T-cell (primary cell): ENCODE measurements at regions not wholly inside any gene's neighbourhood (a gene's known extent, or its start where the extent isn't known, plus 50 kb on each side); places are given as distances from the start of the nearest gene placed in this dataset.
"Not testable (repeated sequence)": the region's sequence is repeated elsewhere in the genome, so short reads cannot be mapped to it uniquely, and the experiment has no call there.

ENCODE experiments used
- ATAC-seq, 4 experiments: fragments of 200-7000 bp in 3 of 4; fragments of 150-1000 bp in 1 of 4; cut with Tn5 transposase; replicated peaks in 1 of 4; 1 replicate in 3 of 4; 2 replicates in 1 of 4; pipeline ENCODE4 v1.10.0; 2021; ENCODE audit warnings: moderate library complexity in 3 of 4, mild to moderate bottlenecking in 2 of 4, moderate number of reproducible peaks in 1 of 4
- CTCF ChIA-PET, 2 donors: fragments of 300-600 bp; sonication (Branson Sonifier 250); formaldehyde crosslinking; loops; one replicate each; lab custom pipeline; 2022; ENCODE audit warnings: antibody characterized with exemption in 2 of 2; lab: Charles Lee
- POLR2A ChIA-PET, 2 donors: fragments of 300-600 bp; sonication (Branson Sonifier 250); formaldehyde crosslinking; loops; one replicate each; lab custom pipeline; 2022; ENCODE audit warnings: antibody characterized with exemption in 2 of 2; lab: Charles Lee
- DNase-seq, 35 experiments: peaks; one replicate each; pipeline versions ENCODE4 v3.0.0 to v3.0.0-alpha.2; 2013 to 2023
- H3K27ac ChIP-seq: one replicate; pipeline ENCODE4 v1.5.1; 2013; ENCODE audit warnings: low read length
- H3K27me3 ChIP-seq, 2 experiments: replicated peaks in 1 of 2; 1 replicate in 1 of 2; 2 replicates in 1 of 2; pipeline versions ENCODE4 v1.6.1 to v1.7.0; 2013; ENCODE audit warnings: low read length in 1 of 2, mixed read lengths in 1 of 2; ENCODE audit not compliant: control insufficient read depth in 2 of 2, insufficient read depth in 2 of 2; ENCODE audit errors: extremely low read depth in 1 of 2
- H3K36me3 ChIP-seq, 2 donors: 1 replicate in 1 of 2; 2 replicates in 1 of 2; pipeline versions ENCODE4 v1.6.1 to v1.7.0; 2013; ENCODE audit warnings: low read length in 1 of 2; ENCODE audit not compliant: control insufficient read depth in 2 of 2, insufficient read depth in 1 of 2; ENCODE audit errors: extremely low read depth in 1 of 2
- H3K4me1 ChIP-seq, 2 experiments: 1 replicate in 1 of 2; 2 replicates in 1 of 2; pipeline versions ENCODE4 v1.6.1 to v1.7.0; 2013; ENCODE audit warnings: low read length in 2 of 2, mixed read lengths in 1 of 2; ENCODE audit not compliant: insufficient read depth in 2 of 2, control insufficient read depth in 1 of 2; ENCODE audit errors: extremely low read depth in 1 of 2
- H3K4me3 ChIP-seq, 2 donors: 1 replicate in 1 of 2; 2 replicates in 1 of 2; pipeline versions ENCODE4 v1.5.1 to v1.7.0; 2013; ENCODE audit warnings: mild to moderate bottlenecking in 2 of 2, low read length in 1 of 2, moderate library complexity in 1 of 2; ENCODE audit not compliant: control insufficient read depth in 1 of 2; ENCODE audit errors: extremely low read depth in 1 of 2
- H3K9me3 ChIP-seq: 2 replicates; pipeline ENCODE4 v1.7.0; 2013
- H3K27ac Mint-ChIP-seq, 2 donors: one replicate each; pipeline ENCODE4 v1.8.0; 2020 to 2021; ENCODE audit warnings: mild to moderate bottlenecking in 2 of 2, mixed read lengths in 2 of 2
- H3K27me3 Mint-ChIP-seq, 2 donors: one replicate each; pipeline ENCODE4 v1.8.0; 2021 to 2022; ENCODE audit warnings: mixed read lengths in 2 of 2
- H3K36me3 Mint-ChIP-seq: one replicate; pipeline ENCODE4 v1.8.0; 2021; ENCODE audit warnings: mixed read lengths
- H3K4me1 Mint-ChIP-seq, 3 donors: one replicate each; pipeline ENCODE4 v1.8.0; 2020 to 2022; ENCODE audit warnings: mixed read lengths in 3 of 3, mild to moderate bottlenecking in 1 of 3
- H3K4me3 Mint-ChIP-seq, 3 donors: one replicate each; pipeline ENCODE4 v1.8.0; 2020 to 2022; ENCODE audit warnings: mild to moderate bottlenecking in 3 of 3, mixed read lengths in 3 of 3, moderate library complexity in 3 of 3
- H3K9me3 Mint-ChIP-seq, 3 donors: one replicate each; pipeline ENCODE4 v1.8.0; 2020 to 2022; ENCODE audit warnings: mixed read lengths in 3 of 3
- WGBS: methylation state at CpG from one replicate; pipeline ENCODE4 v1.1.5; 2013; ENCODE audit warnings: missing lambda C conversion rate; ENCODE audit not compliant: insufficient coverage; 5-methylcytosine and 5-hydroxymethylcytosine counted together

DNA sequence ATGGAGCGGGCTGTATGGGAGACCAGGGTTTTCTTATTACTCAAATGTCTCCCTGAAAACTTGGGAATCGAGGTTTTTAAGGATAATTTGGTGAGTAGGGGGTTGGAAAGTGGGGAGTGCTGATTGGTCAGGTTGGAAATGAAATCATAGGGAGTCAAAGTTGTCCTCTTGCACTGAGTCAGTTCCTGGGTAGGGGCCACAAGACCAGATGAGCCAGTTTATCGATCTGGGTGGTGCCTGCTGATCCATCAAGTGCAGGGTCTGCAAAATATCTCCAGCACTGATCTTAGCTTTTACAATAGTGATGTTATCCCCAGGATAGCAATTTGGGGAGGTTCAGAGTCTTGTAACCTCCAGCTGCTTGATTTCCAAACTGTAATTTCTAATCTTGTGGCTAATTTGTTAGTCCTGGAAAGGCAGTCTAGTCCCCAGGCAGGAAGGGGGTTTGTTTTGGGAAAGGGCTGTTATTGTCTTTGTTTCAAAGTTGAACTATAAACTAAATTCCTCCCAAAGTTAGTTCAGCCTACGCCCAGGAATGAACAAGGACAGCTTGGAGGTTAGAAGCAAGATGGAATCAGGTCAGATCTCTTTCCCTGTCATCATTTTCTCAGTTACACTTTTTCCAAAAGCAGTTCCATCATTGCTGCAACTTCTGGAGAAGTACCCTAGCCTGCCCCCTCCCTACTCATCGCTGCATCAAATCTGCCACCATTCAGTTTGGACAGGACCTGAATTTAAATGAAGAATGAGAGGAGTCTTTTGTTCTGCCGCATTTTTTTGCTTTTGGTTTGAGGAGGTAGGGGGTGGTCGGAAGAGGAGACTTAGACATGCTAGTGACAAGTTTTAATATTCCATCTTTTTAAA lies 236.4 kb upstream of the GALNT17 start:
- H3K27ac Mint-ChIP-seq, POLR2A ChIA-PET, ATAC-seq, H3K9me3 ChIP-seq, H3K27me3 Mint-ChIP-seq, H3K4me1 Mint-ChIP-seq, H3K27me3 ChIP-seq, CTCF ChIA-PET, H3K4me3 ChIP-seq, H3K27ac ChIP-seq, H3K36me3 Mint-ChIP-seq, H3K36me3 ChIP-seq, DNase-seq, H3K4me3 Mint-ChIP-seq, H3K4me1 ChIP-seq: not testable (repeated sequence)
- peaks cover 4 to 18% (median 9%) of the 10 kb centered on the region in 3 donors for H3K9me3 Mint-ChIP-seq
- 49% methylated on average over 2 of the region's 7 CpGs for WGBS

GRCh38 chr7:70907259-70908247 lies 224.4 kb upstream of the GALNT17 start:
- no peaks in the 10 kb centered on the region for H3K27me3 ChIP-seq
- peaks cover 6 to 22% (median 14%) of the 10 kb centered on the region in 3 donors for H3K9me3 Mint-ChIP-seq
- POLR2A ChIA-PET, result no interaction called here
- no peak for ATAC-seq
- H3K4me1 ChIP-seq, result no peaks in the 10 kb centered on the region
- no peak for DNase-seq
- no peaks in the 10 kb centered on the region for H3K36me3 Mint-ChIP-seq
- whole genome bisulfite sequencing, result no CpG with 5 or more reads among the region's 6 CpGs
- no peaks in the 10 kb centered on the region for H3K9me3 ChIP-seq
- H3K4me3 Mint-ChIP-seq, result no peak overlapping the region
- no peak overlapping the region for H3K27ac Mint-ChIP-seq
- H3K27ac ChIP-seq, result no peak overlapping the region
- H3K4me1 Mint-ChIP-seq, result no peaks in the 10 kb centered on the region
- CTCF ChIA-PET, result no interaction called here
- no peaks in the 10 kb centered on the region for H3K36me3 ChIP-seq
- H3K27me3 Mint-ChIP-seq, result peaks cover 3 to 14% of the 10 kb centered on the region in 2 donors
- H3K4me3 ChIP-seq, result no peak overlapping the region

DNA sequence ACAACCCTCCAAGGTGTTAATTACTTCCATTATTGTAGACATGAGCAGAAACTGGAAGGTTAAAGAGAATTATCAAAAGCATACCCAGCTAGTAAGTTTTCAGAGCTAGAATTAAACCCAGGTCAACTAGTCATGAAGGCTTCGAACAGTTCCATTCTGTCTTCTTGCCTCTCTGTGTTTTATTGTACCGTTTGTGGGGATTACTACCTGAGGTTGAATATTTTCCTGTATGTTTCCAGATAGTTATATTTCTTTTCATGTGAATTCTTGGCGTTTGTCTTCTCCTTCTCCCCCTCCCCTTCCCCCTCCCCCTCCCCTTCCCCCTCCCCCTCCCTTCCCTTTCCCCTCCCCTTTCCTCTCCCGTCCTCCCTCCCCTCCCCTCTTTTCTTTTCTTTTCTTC lies 218.0 kb upstream of the GALNT17 start:
- no peak overlapping the region for H3K27ac Mint-ChIP-seq
- H3K4me3 Mint-ChIP-seq, result no peak overlapping the region
- Histone ChIP-seq H3K27ac (no peak overlapping the region), H3K36me3 (no peaks in the 10 kb centered on the region), H3K4me3 (no peak overlapping the region), H3K27me3 (no peaks in the 10 kb centered on the region), H3K4me1 (no peaks in the 10 kb centered on the region), H3K9me3 (no peaks in the 10 kb centered on the region)
- DNase-seq, result no peak
- 100% methylated on average over 1 of the region's 4 CpGs for WGBS
- no peaks in the 10 kb centered on the region for H3K4me1 Mint-ChIP-seq
- H3K9me3 Mint-ChIP-seq, result peaks cover 2 to 9% (median 5%) of the 10 kb centered on the region in 3 donors
- CTCF ChIA-PET, result no interaction called here
- peaks cover 0 to 3% of the 10 kb centered on the region in 2 donors for H3K27me3 Mint-ChIP-seq
- POLR2A ChIA-PET, result no interaction called here
- H3K36me3 Mint-ChIP-seq, result no peaks in the 10 kb centered on the region
- no peak for ATAC-seq

DNA sequence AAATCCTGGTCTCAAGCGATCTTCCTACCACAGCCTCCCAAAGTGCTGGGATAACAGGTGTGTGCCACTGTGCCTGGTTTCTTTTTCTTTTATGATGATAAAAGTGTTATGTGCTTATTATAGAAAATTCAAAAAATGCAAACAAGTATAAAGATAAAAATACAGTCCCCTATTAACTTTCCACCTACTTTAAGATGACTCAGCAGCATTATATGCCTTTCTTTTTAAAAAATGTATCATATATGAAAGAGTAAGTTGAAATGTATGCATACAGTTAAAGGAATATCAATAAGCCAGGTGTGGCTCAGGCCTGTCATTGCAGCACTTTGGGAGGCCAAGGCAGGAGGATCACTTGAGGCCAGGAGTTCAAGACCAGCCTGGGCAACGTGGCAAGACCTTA lies 216.9 kb upstream of the GALNT17 start:
- H3K36me3 ChIP-seq, result no peaks in the 10 kb centered on the region
- no peaks in the 10 kb centered on the region for H3K9me3 ChIP-seq
- no peak overlapping the region for H3K4me3 Mint-ChIP-seq
- ChIA-PET POLR2A (no interaction called here), CTCF (no interaction called here)
- H3K27ac Mint-ChIP-seq, result no peak overlapping the region
- H3K27me3 Mint-ChIP-seq, result peaks cover 0 to 3% of the 10 kb centered on the region in 2 donors
- H3K36me3 Mint-ChIP-seq, result no peaks in the 10 kb centered on the region
- H3K27me3 ChIP-seq, result no peaks in the 10 kb centered on the region
- no peaks in the 10 kb centered on the region for H3K4me1 ChIP-seq
- ATAC-seq (no peak), DNase-seq (no peak)
- no peak overlapping the region for H3K27ac ChIP-seq
- WGBS, result 17% methylated on average over 1 of the region's 2 CpGs
- no peaks in the 10 kb centered on the region for H3K4me1 Mint-ChIP-seq
- no peak overlapping the region for H3K4me3 ChIP-seq
- peaks cover 2 to 9% (median 5%) of the 10 kb centered on the region in 3 donors for H3K9me3 Mint-ChIP-seq

GRCh38 chr7:70919481-70920073 lies 212.4 kb upstream of the GALNT17 start:
- Mint-ChIP-seq H3K27me3 (no peaks in the 10 kb centered on the region), H3K4me3 (no peak overlapping the region), H3K27ac (no peak overlapping the region), H3K4me1 (no peaks in the 10 kb centered on the region), H3K36me3 (no peaks in the 10 kb centered on the region), H3K9me3 (peaks cover 0 to 4% (median 0%) of the 10 kb centered on the region in 3 donors)
- ATAC-seq (no peak), DNase-seq (no peak)
- no peaks in the 10 kb centered on the region for H3K9me3 ChIP-seq
- WGBS, result 8% methylated on average over 2 of the region's 4 CpGs
- no peaks in the 10 kb centered on the region for H3K36me3 ChIP-seq
- H3K4me1 ChIP-seq, result no peaks in the 10 kb centered on the region
- no peak overlapping the region for H3K27ac ChIP-seq
- no peak overlapping the region for H3K4me3 ChIP-seq
- ChIA-PET CTCF (no interaction called here), POLR2A (no interaction called here)
- H3K27me3 ChIP-seq, result peaks cover 0 to 3% of the 10 kb centered on the region in 2 experiments

GRCh38 chr7:70920876-70921275 lies 211.1 kb upstream of the GALNT17 start:
- no peaks in the 10 kb centered on the region for H3K9me3 ChIP-seq
- Mint-ChIP-seq H3K36me3 (no peaks in the 10 kb centered on the region), H3K27me3 (no peaks in the 10 kb centered on the region), H3K27ac (no peak overlapping the region), H3K4me3 (no peak overlapping the region), H3K4me1 (no peaks in the 10 kb centered on the region), H3K9me3 (peaks cover 0 to 4% (median 0%) of the 10 kb centered on the region in 3 donors)
- CTCF ChIA-PET, result no interaction called here
- H3K4me1 ChIP-seq, result no peaks in the 10 kb centered on the region
- H3K36me3 ChIP-seq, result no peaks in the 10 kb centered on the region
- peaks cover 0 to 3% of the 10 kb centered on the region in 2 experiments for H3K27me3 ChIP-seq
- ATAC-seq (no peak), DNase-seq (no peak)
- no peak overlapping the region for H3K4me3 ChIP-seq
- POLR2A ChIA-PET, result no interaction called here
- no CpG with 5 or more reads among the region's 1 CpG for WGBS
- no peak overlapping the region for H3K27ac ChIP-seq
